ENCODE measurements at regions not wholly inside any gene's neighbourhood (a gene's known extent, or its start where the extent isn't known, plus 50 kb on each side); places are given as distances from the start of the nearest gene placed in this dataset.

DNA sequence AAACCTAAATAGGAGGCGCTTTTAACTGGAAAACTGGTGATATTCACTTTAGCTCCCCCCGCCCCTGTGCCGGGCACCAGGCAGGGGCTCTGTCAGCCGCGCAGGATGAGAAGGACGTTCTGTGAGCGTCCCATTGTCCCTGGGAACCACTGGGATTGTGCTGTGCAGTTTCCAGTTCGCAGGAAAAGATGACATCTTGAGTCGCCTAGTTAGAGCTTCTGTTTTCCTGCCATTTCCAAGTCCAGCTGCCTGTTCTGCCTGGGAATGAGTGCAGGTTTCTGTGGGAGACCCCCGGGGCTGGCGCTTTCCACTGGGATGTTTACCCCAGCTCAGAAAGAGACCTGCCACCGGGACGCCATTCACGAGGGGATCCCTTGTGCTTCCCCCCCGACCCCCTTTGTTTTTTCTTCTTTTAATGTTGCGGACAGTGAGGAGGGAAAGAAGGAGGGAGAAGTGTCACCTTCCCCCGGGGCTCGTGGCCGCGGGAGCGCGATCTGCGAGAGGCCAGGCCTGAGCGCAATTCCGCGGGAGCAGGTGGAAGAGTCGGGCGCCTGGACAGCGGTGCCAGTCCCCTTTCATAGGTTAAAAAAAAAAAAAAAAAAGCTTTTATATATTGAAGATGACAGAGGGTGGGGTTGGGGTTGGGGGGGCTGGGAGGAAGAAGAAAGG lies 121.5 kb downstream of the RMI1 start (continued):
- TF ChIP-seq, protein P1, sequence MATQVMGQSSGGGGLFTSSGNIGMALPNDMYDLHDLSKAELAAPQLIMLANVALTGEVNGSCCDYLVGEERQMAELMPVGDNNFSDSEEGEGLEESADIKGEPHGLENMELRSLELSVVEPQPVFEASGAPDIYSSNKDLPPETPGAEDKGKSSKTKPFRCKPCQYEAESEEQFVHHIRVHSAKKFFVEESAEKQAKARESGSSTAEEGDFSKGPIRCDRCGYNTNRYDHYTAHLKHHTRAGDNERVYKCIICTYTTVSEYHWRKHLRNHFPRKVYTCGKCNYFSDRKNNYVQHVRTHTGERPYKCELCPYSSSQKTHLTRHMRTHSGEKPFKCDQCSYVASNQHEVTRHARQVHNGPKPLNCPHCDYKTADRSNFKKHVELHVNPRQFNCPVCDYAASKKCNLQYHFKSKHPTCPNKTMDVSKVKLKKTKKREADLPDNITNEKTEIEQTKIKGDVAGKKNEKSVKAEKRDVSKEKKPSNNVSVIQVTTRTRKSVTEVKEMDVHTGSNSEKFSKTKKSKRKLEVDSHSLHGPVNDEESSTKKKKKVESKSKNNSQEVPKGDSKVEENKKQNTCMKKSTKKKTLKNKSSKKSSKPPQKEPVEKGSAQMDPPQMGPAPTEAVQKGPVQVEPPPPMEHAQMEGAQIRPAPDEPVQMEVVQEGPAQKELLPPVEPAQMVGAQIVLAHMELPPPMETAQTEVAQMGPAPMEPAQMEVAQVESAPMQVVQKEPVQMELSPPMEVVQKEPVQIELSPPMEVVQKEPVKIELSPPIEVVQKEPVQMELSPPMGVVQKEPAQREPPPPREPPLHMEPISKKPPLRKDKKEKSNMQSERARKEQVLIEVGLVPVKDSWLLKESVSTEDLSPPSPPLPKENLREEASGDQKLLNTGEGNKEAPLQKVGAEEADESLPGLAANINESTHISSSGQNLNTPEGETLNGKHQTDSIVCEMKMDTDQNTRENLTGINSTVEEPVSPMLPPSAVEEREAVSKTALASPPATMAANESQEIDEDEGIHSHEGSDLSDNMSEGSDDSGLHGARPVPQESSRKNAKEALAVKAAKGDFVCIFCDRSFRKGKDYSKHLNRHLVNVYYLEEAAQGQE (IDR thresholded peaks at IDR 0.05; ENCODE audit: unreplicated experiment) = no peak
- TF ChIP-seq ZNF331 (CRISPR knock-in tag; IDR thresholded peaks at IDR 0.05; ENCODE audit: low read depth) = no peak
- TF ChIP-seq, protein P2, sequence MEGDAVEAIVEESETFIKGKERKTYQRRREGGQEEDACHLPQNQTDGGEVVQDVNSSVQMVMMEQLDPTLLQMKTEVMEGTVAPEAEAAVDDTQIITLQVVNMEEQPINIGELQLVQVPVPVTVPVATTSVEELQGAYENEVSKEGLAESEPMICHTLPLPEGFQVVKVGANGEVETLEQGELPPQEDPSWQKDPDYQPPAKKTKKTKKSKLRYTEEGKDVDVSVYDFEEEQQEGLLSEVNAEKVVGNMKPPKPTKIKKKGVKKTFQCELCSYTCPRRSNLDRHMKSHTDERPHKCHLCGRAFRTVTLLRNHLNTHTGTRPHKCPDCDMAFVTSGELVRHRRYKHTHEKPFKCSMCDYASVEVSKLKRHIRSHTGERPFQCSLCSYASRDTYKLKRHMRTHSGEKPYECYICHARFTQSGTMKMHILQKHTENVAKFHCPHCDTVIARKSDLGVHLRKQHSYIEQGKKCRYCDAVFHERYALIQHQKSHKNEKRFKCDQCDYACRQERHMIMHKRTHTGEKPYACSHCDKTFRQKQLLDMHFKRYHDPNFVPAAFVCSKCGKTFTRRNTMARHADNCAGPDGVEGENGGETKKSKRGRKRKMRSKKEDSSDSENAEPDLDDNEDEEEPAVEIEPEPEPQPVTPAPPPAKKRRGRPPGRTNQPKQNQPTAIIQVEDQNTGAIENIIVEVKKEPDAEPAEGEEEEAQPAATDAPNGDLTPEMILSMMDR (conservative IDR thresholded peaks at IDR 0.05; ENCODE audit: low read depth in 2 of 2) = no peak
- TF ChIP-seq, protein P3, sequence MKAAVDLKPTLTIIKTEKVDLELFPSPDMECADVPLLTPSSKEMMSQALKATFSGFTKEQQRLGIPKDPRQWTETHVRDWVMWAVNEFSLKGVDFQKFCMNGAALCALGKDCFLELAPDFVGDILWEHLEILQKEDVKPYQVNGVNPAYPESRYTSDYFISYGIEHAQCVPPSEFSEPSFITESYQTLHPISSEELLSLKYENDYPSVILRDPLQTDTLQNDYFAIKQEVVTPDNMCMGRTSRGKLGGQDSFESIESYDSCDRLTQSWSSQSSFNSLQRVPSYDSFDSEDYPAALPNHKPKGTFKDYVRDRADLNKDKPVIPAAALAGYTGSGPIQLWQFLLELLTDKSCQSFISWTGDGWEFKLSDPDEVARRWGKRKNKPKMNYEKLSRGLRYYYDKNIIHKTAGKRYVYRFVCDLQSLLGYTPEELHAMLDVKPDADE (IDR thresholded peaks at IDR 0.05) = no peak
- no peak for TF ChIP-seq STAT1 (IDR thresholded peaks at IDR 0.05; ENCODE audit: unreplicated experiment)
- no peak for TF ChIP-seq JUNB (IDR thresholded peaks at IDR 0.05; ENCODE audit: unreplicated experiment)

DNA sequence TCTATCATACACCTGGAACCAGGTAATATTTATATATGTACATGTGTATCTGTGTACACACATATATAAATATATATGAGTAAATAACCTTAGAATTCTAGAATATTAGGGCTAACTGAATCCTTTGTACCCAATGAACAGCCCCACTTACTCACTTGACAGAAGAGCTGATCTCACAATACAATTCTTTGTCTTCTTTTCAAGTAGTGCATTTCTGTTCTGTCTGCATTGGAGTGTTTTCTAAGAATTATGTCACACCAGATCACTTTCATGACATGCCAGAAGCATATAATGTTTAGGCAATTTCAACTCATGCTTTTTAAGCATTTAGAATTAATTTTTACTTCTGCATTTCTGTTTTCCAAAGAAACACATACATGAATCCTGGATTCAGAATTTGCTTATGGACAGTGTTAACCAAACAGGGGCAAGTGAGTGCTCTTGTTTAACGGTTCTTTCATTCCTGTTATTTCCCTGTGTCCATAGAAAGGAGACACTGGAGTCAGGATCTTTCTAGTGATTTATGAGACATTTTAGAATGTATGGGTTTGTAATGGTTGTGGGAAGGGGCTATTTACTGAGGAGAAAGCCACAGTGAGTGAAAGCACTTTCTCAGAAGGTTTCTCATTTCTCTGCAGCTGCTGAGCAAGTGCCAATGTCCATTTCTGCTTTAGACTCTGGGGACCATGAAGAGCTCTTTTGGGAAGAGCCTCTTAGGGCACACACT lies 123.2 kb downstream of the RMI1 start:
- Histone ChIP-seq H4K20me1 (replicated peaks; ENCODE audit: insufficient read depth) (no peaks in the 10 kb centered on the region), H3K27me3 (ENCODE audit: insufficient read depth) (peaks cover 34% of the 10 kb centered on the region), H3K4me1 (ENCODE audit: insufficient read depth) (peaks cover 9% of the 10 kb centered on the region; the same call in 1 of the 2 replicates), H3F3A (replicated peaks; ENCODE audit: low read depth) (no peaks in the 10 kb centered on the region), H3K9me2 (ENCODE audit: insufficient read depth) (no peaks in the 10 kb centered on the region), H3K27ac (ENCODE audit: low read depth) (no peak overlapping the region), H3K4me3 (no peak overlapping the region), H3K4me2 (no peak overlapping the region), H3K79me2 (replicated peaks; ENCODE audit: insufficient read depth) (no peaks in the 10 kb centered on the region), H2AFZ (no peak overlapping the region), H3K36me3 (ENCODE audit: insufficient read depth) (no peaks in the 10 kb centered on the region)
- no peak overlapping the region for H3K4me3 Mint-ChIP-seq
- peaks cover 8% of the 10 kb centered on the region for H3K27me3 Mint-ChIP-seq (ENCODE audit: insufficient read depth, low read depth, poor library complexity)
- H3K4me1 Mint-ChIP-seq = 0 out of 3 replicates have a peak, but pooled peaks cover 4% of the 10 kb centered on the region
- DNase-seq (ENCODE audit: low spot score) (no peak), ATAC-seq (no peak)
- no peaks in the 10 kb centered on the region for H3K36me3 Mint-ChIP-seq (ENCODE audit: low read depth)
- no peaks in the 10 kb centered on the region for H3K9me3 Mint-ChIP-seq
- no peak overlapping the region for H3K27ac Mint-ChIP-seq
- TF ChIP-seq, protein P3 (IDR thresholded peaks at IDR 0.05) = no peak
- TF ChIP-seq JUNB (IDR thresholded peaks at IDR 0.05; ENCODE audit: unreplicated experiment) = no peak
- TF ChIP-seq ZNF114 (CRISPR knock-in tag; IDR thresholded peaks at IDR 0.05) = no peak
- TF ChIP-seq EZH2 (IDR thresholded peaks at IDR 0.05; ENCODE audit: low read depth, unreplicated experiment) = no peak
- TF ChIP-seq, protein P1 (IDR thresholded peaks at IDR 0.05; ENCODE audit: unreplicated experiment) = no peak
- no peak for TF ChIP-seq EZH2phosphoT487 (IDR thresholded peaks at IDR 0.05; ENCODE audit: unreplicated experiment)
- TF ChIP-seq STAT1 (IDR thresholded peaks at IDR 0.05; ENCODE audit: unreplicated experiment) = no peak
- TF ChIP-seq POLR2AphosphoS5 (IDR thresholded peaks at IDR 0.05; ENCODE audit: low read depth) = no peak
- no peak for TF ChIP-seq NANOG (IDR thresholded peaks at IDR 0.05; ENCODE audit: borderline replicate concordance)
- TF ChIP-seq ZNF331 (CRISPR knock-in tag; IDR thresholded peaks at IDR 0.05; ENCODE audit: low read depth) = no peak
- TF ChIP-seq CREB1 (CRISPR knock-in tag; IDR thresholded peaks at IDR 0.05; ENCODE audit: low read depth) = no peak

Measured in GM23338 (cell line).